NCI-H187 treated with DMSO at 0.1 percent for 48 hours (cell line): ENCODE measurements at regions not wholly inside any gene's neighbourhood (a gene's known extent, or its start where the extent isn't known, plus 50 kb on each side); places are given as distances from the start of the nearest gene placed in this dataset.

Source experiments
- DNase-seq: peaks from one replicate; lab custom pipeline; 2025; lab: John Stamatoyannopoulos, UW

- no peak for DNase-seq
Observed at GRCh38 chr7:80984619-80985018, 65.8 kb upstream of the SEMA3C start.

- DNase-seq = no peak
Observed at GRCh38 chr7:80981405-80981804, 62.6 kb upstream of the SEMA3C start.

DNA sequence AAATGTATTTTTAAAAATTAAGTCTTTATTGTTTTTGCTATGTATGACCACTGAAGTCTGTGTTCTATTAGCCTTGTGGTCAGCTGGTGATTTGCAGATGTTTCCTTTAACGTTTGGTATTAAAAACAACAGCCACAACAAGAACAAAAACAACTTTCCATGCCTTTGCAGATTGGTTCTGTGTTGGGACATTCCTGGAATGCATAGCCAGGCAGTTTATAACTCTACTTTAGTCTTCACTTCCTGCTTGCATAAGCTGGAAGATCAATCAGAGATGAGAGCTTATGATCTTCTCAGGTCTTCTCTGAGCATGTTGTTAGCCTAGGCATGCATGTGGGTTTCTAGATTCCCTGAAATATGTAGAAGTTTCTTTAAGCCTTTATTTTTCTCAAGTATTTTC is 58.9 kb upstream of the SEMA3C start:
- no peak for DNase-seq

- DNase-seq = no peak
Observed at GRCh38 chr7:80974396-80975358, 55.8 kb upstream of the SEMA3C start.

DNA sequence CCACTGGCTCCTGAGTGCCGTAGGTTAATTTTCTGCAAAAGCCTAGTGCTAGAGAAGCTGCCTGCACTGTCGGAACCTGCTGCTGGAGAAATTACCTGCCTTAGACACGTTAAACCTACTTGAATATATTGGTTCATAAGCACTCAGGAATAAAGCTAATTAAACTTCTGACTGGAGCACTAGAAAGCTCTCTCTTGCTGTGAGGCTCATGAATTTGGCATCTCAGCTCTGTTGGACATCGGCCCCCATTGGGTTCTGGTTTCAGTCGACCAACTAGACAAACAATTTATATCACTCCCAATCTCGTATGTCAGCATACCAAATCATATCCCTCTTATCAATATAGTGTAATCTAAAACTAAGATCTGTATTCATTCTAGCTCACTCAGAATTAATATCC is 52.4 kb upstream of the SEMA3C start:
- no peak for DNase-seq
